Panc1 (cell line): ENCODE measurements at regions not wholly inside any gene's neighbourhood (a gene's known extent, or its start where the extent isn't known, plus 50 kb on each side); places are given as distances from the start of the nearest gene placed in this dataset.

Source experiments
- CTCF ChIP-seq: fragments of 450-650 bp; IDR thresholded peaks from 2 replicates; pipeline ENCODE4 v1.5.1; 2017; ENCODE audit warnings: mild to moderate bottlenecking
- POLR2AphosphoS5 ChIP-seq: IDR thresholded peaks from 2 replicates; pipeline ENCODE4 v1.6.1; 2012; ENCODE audit warnings: mild to moderate bottlenecking, low read depth, low read length, moderate library complexity
- TCF7L2 ChIP-seq: IDR thresholded peaks from 2 replicates; pipeline ENCODE4 v1.6.1; 2011; ENCODE audit warnings: mild to moderate bottlenecking, low read depth, low read length, inconsistent platforms

GRCh38 chr6:153207006-153207405, 75.9 kb upstream of the RGS17 start:
- no peak for TF ChIP-seq CTCF
- TF ChIP-seq POLR2AphosphoS5 = no peak
- TF ChIP-seq TCF7L2 = no peak
